H9 (cell line): ENCODE measurements at regions not wholly inside any gene's neighbourhood (a gene's known extent, or its start where the extent isn't known, plus 50 kb on each side); places are given as distances from the start of the nearest gene placed in this dataset.

ENCODE experiments used
- DNase-seq: peaks from one replicate; pipeline ENCODE4 v3.0.0-alpha.2; 2017
- H2AFZ ChIP-seq: one replicate; pipeline ENCODE4 v1.6.1; 2013; ENCODE audit warnings: mild to moderate bottlenecking, low read length, control low read depth, moderate library complexity
- H2AK5ac ChIP-seq: 2 replicates; pipeline ENCODE4 v1.6.1; 2013; ENCODE audit warnings: low read length, control low read depth, mixed read lengths; ENCODE audit not compliant: insufficient read length
- H2BK120ac ChIP-seq: one replicate; pipeline ENCODE4 v1.6.1; 2013; ENCODE audit warnings: low read depth, mild to moderate bottlenecking, low read length, control low read depth, inconsistent platforms; ENCODE audit not compliant: poor library complexity, severe bottlenecking
- H2BK12ac ChIP-seq: 2 replicates; pipeline ENCODE4 v1.6.1; 2013; ENCODE audit warnings: low read length, control low read depth, mixed read lengths, low read depth; ENCODE audit not compliant: insufficient read length
- H2BK15ac ChIP-seq: 2 replicates; pipeline ENCODE4 v1.6.1; 2013; ENCODE audit warnings: low read depth, low read length, control low read depth
- H2BK20ac ChIP-seq: one replicate; pipeline ENCODE4 v1.6.1; 2013; ENCODE audit warnings: low read depth, mild to moderate bottlenecking, low read length, control low read depth, inconsistent platforms; ENCODE audit not compliant: poor library complexity, severe bottlenecking
- H2BK5ac ChIP-seq: 2 replicates; pipeline ENCODE4 v1.6.1; 2013; ENCODE audit warnings: low read length, control low read depth, mixed read lengths; ENCODE audit not compliant: insufficient read length
- H3K14ac ChIP-seq: 2 replicates; pipeline ENCODE4 v1.6.1; 2013; ENCODE audit warnings: low read length, control low read depth; ENCODE audit not compliant: insufficient read depth
- H3K18ac ChIP-seq: 2 replicates; pipeline ENCODE4 v1.6.1; 2013; ENCODE audit warnings: low read depth, mild to moderate bottlenecking, mixed read lengths, low read length, control low read depth; ENCODE audit not compliant: insufficient read length
- H3K23ac ChIP-seq: 2 replicates; pipeline ENCODE4 v1.6.1; 2013; ENCODE audit warnings: low read length, control low read depth, mixed read lengths, low read depth; ENCODE audit not compliant: insufficient read length
- H3K23me2 ChIP-seq: 2 replicates; pipeline ENCODE4 v1.6.1; 2013; ENCODE audit warnings: low read depth, mild to moderate bottlenecking, mixed read lengths, low read length, control low read depth; ENCODE audit not compliant: insufficient read length, poor library complexity, severe bottlenecking
- H3K27ac ChIP-seq: 2 replicates; pipeline ENCODE4 v1.5.1; 2013; ENCODE audit warnings: low read length, control low read depth, mixed read lengths, low read depth; ENCODE audit not compliant: insufficient read length
- H3K27me3 ChIP-seq: 2 replicates; pipeline ENCODE4 v1.6.1; 2013; ENCODE audit warnings: low read length, control low read depth, inconsistent platforms; ENCODE audit not compliant: insufficient read depth
- H3K4ac ChIP-seq: 2 replicates; pipeline ENCODE4 v1.6.1; 2013; ENCODE audit warnings: low read depth, mild to moderate bottlenecking, control low read depth, inconsistent platforms, low read length, moderate library complexity
- H3K4me1 ChIP-seq: 2 replicates; pipeline ENCODE4 v1.6.1; 2013; ENCODE audit warnings: low read length, control low read depth, inconsistent platforms; ENCODE audit not compliant: insufficient read depth
- H3K4me2 ChIP-seq: 2 replicates; pipeline ENCODE4 v1.6.1; 2013; ENCODE audit warnings: low read length, control low read depth, mixed read lengths; ENCODE audit not compliant: insufficient read length, insufficient read depth
- H3K56ac ChIP-seq: 2 replicates; pipeline ENCODE4 v1.6.1; 2013; ENCODE audit warnings: low read depth, mild to moderate bottlenecking, mixed read lengths, low read length, control low read depth; ENCODE audit not compliant: insufficient read length
- H3K79me1 ChIP-seq: 2 replicates; pipeline ENCODE4 v1.6.1; 2013; ENCODE audit warnings: low read depth, mild to moderate bottlenecking, moderate library complexity, low read length, control low read depth, inconsistent platforms; ENCODE audit not compliant: insufficient read depth, poor library complexity, severe bottlenecking
- H3K79me2 ChIP-seq: 2 replicates; pipeline ENCODE4 v1.6.1; 2013; ENCODE audit warnings: low read length, control low read depth, inconsistent platforms; ENCODE audit not compliant: insufficient read depth
- H3K9ac ChIP-seq: 2 replicates; pipeline ENCODE4 v1.6.1; 2013; ENCODE audit warnings: low read length, control low read depth, mixed read lengths; ENCODE audit not compliant: insufficient read length; ENCODE audit errors: extremely low read depth
- H3K9me3 ChIP-seq: one replicate; pipeline ENCODE4 v1.6.1; 2013; ENCODE audit warnings: low read depth, low read length, inconsistent platforms; ENCODE audit not compliant: control insufficient read depth
- H3T11ph ChIP-seq: one replicate; pipeline ENCODE4 v1.6.1; 2013; ENCODE audit warnings: mild to moderate bottlenecking, low read length, control low read depth, inconsistent platforms
- H4K20me1 ChIP-seq: one replicate; pipeline ENCODE4 v1.6.1; 2013; ENCODE audit not compliant: control insufficient read depth, insufficient read length, insufficient read depth
- H4K5ac ChIP-seq: 2 replicates; pipeline ENCODE4 v1.6.1; 2013; ENCODE audit warnings: low read depth, mild to moderate bottlenecking, mixed read lengths, low read length, control low read depth; ENCODE audit not compliant: insufficient read length
- H4K8ac ChIP-seq: replicated peaks from 2 replicates; pipeline ENCODE4 v1.6.1; 2013; ENCODE audit warnings: low read length, control low read depth, mixed read lengths, low read depth; ENCODE audit not compliant: insufficient read length
- H4K91ac ChIP-seq: 2 replicates; pipeline ENCODE4 v1.6.1; 2013; ENCODE audit warnings: low read depth, mild to moderate bottlenecking, moderate library complexity, mixed read lengths, low read length, control low read depth; ENCODE audit not compliant: insufficient read length
- H3K27ac Mint-ChIP-seq, 3 experiments: 2 replicates in 2 of 3; 3 replicates in 1 of 3; pipeline ENCODE4 v1.8.0; 2020 to 2021; ENCODE audit warnings: mixed read lengths in 3 of 3, mild to moderate bottlenecking in 1 of 3, moderate library complexity in 1 of 3
- H3K27me3 Mint-ChIP-seq: 2 replicates; pipeline ENCODE4 v1.8.0; 2021; ENCODE audit warnings: low read depth, mild to moderate bottlenecking, moderate library complexity, mixed read lengths
- H3K36me3 Mint-ChIP-seq, 3 experiments: 2 replicates in 2 of 3; 3 replicates in 1 of 3; pipeline ENCODE4 v1.8.0; 2020 to 2021; ENCODE audit warnings: low read depth in 3 of 3, mixed read lengths in 3 of 3; ENCODE audit not compliant: insufficient read depth in 1 of 3
- H3K4me1 Mint-ChIP-seq, 2 experiments: 2 replicates each; pipeline ENCODE4 v1.8.0; 2020; ENCODE audit warnings: mixed read lengths in 2 of 2
- H3K4me3 Mint-ChIP-seq, 2 experiments: 2 replicates in 1 of 2; 3 replicates in 1 of 2; pipeline ENCODE4 v1.8.0; 2020 to 2021; ENCODE audit warnings: mild to moderate bottlenecking in 2 of 2, mixed read lengths in 2 of 2, moderate library complexity in 1 of 2
- H3K9me3 Mint-ChIP-seq, 2 experiments: 2 replicates in 1 of 2; 3 replicates in 1 of 2; pipeline ENCODE4 v1.8.0; 2020; ENCODE audit warnings: mild to moderate bottlenecking in 2 of 2, mixed read lengths in 2 of 2, moderate library complexity in 1 of 2
- WGBS: extraction: QIAGEN DNeasy Blood & Tissue Kit; methylation state at CpG from one replicate; pipeline ENCODE4 v1.1.7; 2013; ENCODE audit warnings: missing lambda C conversion rate, low lambda C conversion rate, mixed read lengths; ENCODE audit not compliant: insufficient read length; ENCODE audit errors: extremely low coverage; 5-methylcytosine and 5-hydroxymethylcytosine counted together
- TF ChIP-seq, protein P1 (sequence below): fragments of 200-600 bp; sonication (generic); conservative IDR thresholded peaks from 3 replicates; pipeline ENCODE4 v1.8.0; 2021; ENCODE audit warnings: antibody characterized with exemption, mild to moderate bottlenecking

DNA sequence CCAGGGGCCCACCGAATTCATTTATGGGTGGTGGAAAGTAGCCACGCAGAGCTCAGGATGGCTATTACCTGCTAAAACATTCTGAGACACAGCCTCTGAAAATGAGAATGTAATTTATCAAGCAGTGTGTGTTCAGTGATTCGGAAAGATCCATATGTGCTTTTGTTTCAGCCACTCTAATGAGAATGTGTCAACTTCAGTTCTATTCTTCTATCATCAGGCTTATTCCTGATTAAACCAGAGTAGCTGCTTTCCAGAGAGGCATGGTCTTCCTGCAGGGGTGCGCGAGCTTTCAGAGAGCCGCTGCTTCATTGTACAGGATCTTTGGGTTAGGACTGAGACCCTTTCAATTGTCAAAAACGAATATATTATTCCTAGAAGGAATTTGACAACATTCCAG is 167.6 kb downstream of the OTUD1 start:
- no peaks in the 10 kb centered on the region for H3K79me2 ChIP-seq
- H3K9me3 Mint-ChIP-seq = peaks cover 0 to 6% of the 10 kb centered on the region in 2 experiments; a peak in 2 of 5 replicates
- no peaks in the 10 kb centered on the region for H3K27me3 ChIP-seq
- no peak overlapping the region for H3K14ac ChIP-seq
- H2BK120ac ChIP-seq = no peak overlapping the region
- H4K20me1 ChIP-seq = no peaks in the 10 kb centered on the region
- H2BK15ac ChIP-seq = no peak overlapping the region
- no peak for DNase-seq
- WGBS = no CpG with 5 or more reads among the region's 7 CpGs
- no peak overlapping the region for H3K4ac ChIP-seq
- no peak overlapping the region for H2BK5ac ChIP-seq
- no peak overlapping the region for H2AFZ ChIP-seq
- H3K4me2 ChIP-seq = no peak overlapping the region
- H3K23ac ChIP-seq = no peak overlapping the region
- H2AK5ac ChIP-seq = no peak overlapping the region
- no peak overlapping the region for H3K56ac ChIP-seq
- H4K5ac ChIP-seq = no peak overlapping the region
- H3K27ac ChIP-seq = no peak overlapping the region
- no peak overlapping the region for H3K9ac ChIP-seq
- no peaks in the 10 kb centered on the region for H3K23me2 ChIP-seq
- H3K9me3 ChIP-seq = no peaks in the 10 kb centered on the region
- TF ChIP-seq, protein P1, sequence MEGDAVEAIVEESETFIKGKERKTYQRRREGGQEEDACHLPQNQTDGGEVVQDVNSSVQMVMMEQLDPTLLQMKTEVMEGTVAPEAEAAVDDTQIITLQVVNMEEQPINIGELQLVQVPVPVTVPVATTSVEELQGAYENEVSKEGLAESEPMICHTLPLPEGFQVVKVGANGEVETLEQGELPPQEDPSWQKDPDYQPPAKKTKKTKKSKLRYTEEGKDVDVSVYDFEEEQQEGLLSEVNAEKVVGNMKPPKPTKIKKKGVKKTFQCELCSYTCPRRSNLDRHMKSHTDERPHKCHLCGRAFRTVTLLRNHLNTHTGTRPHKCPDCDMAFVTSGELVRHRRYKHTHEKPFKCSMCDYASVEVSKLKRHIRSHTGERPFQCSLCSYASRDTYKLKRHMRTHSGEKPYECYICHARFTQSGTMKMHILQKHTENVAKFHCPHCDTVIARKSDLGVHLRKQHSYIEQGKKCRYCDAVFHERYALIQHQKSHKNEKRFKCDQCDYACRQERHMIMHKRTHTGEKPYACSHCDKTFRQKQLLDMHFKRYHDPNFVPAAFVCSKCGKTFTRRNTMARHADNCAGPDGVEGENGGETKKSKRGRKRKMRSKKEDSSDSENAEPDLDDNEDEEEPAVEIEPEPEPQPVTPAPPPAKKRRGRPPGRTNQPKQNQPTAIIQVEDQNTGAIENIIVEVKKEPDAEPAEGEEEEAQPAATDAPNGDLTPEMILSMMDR = no peak
- H3T11ph ChIP-seq = no peak overlapping the region
- no peak overlapping the region for H4K8ac ChIP-seq
- H3K4me1 Mint-ChIP-seq = no peaks in the 10 kb centered on the region
- no peak overlapping the region for H4K91ac ChIP-seq
- no peaks in the 10 kb centered on the region; the same call in 1 of the 2 replicates for H3K27me3 Mint-ChIP-seq
- no peak overlapping the region for H2BK20ac ChIP-seq
- H3K79me1 ChIP-seq = no peaks in the 10 kb centered on the region
- no peak overlapping the region for H3K18ac ChIP-seq
- no peaks in the 10 kb centered on the region for H3K4me1 ChIP-seq
- no peak overlapping the region for H3K27ac Mint-ChIP-seq
- no peaks in the 10 kb centered on the region for H3K36me3 Mint-ChIP-seq
- H2BK12ac ChIP-seq = no peak overlapping the region
- H3K4me3 Mint-ChIP-seq = no peak overlapping the region
